CD4-positive, alpha-beta T cell treated with Interleukin-15 for 4 hours (primary cell): ENCODE measurements at regions not wholly inside any gene's neighbourhood (a gene's known extent, or its start where the extent isn't known, plus 50 kb on each side); places are given as distances from the start of the nearest gene placed in this dataset.

ENCODE experiments used
- DNase-seq: peaks from one replicate; pipeline ENCODE4 v3.0.0-alpha.2; 2020; ENCODE audit warnings: low spot score

DNA sequence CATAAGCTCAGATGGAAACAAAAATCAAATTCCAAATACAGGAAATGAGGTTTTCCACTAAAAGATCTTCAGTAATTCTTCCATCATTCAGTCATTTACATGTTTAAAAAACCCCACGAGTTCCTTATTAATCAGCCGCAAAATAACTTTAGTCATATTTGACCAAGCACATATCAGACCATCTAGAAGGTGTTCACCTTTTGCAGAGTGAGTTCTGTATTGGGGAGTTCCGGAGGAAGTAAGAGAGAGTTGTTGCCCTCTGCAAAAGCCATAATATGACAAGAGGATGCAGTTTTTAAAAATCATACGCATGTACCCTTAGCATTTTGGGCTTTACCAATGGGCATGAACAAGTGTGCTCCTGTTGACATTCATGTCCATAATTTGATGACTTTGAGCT is 61.6 kb downstream of the CCR1 start:
- peak; percentile 10 for DNase-seq

DNA sequence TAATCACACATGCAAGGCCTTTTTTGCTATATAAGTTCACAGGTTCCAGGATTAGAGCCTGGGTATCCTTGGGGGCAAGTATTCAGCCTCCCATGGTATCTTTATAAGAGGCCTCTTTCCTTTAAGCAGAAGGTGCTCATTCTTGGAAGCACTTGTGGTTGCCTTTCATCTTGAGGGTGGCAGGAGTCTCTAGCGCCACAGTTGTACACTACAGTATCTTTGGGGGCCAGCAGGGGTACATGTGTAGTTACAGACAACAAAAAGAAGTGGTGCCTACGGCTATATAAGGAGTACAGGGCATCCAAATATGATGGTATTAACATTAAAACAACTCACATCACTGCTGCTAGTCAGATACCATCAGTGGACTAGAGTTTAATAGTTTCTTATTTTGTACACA is 62.1 kb downstream of the CCR1 start:
- DNase-seq, result no peak

DNA sequence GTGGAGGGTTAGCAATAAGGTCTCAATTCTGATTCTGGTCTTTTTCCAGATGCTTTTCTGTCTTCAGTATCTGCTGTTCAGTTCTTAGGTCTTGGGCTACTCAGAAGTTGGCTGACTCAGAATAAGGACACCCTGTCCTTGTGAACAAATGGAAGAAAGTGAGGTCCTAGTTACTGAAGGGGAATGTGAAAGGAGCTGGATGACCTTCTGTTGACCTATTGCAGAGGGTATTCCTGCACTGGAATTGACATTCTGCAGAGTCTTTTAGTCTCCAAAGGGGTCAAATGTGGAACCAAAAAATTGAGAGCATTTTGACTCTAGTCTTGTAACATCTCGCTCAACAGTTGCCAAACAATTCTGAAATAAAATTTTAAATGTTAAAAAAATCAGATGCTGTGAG is 63.0 kb downstream of the CCR1 start:
- DNase-seq, result no peak

DNA sequence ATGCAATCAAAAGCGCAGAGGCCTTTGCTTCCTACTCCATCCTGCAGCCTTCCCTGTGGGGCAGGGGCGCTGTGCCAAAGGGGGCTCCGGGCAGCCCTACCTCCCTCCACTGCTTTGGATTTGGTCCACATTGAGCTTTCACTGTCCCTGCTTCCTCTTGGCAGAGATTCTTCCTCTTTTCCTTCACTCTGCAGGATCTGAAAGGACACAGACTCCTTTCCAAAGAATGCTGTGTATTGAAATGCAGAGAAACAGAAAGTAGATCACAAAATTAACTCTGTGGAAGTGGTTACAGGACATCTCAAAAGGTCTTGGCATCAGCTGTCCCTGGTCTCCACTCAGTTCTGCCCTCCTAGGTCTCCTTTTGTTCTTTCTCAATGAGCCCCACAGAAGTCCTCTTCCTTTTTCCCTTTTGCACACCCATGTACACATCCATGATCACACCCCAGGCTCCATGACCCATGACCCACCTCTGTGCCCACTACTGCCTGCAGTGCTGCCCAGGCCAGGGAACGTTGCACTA is 64.1 kb downstream of the CCR1 start:
- DNase-seq, result no peak

DNA sequence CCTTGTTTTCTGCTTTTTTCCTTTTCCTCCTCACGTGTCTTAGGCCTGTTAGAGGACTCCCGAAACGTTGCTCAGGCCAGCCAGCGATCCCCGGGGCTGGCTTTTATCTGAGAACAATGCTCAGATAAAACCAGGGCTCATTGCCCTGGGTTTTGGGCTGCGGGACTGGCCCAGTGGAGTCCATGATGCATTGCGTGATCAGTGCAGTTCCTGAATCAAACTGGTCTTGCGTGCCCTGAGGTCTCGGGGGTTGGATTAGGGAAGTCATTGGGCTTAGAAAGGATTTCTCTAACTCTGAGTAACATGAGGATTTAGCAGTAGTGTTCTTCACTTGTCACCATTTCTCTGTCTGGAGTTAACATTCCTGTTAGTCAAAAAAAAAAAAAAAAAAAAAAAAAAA is 66.3 kb downstream of the CCR1 start:
- DNase-seq, result no peak

DNA sequence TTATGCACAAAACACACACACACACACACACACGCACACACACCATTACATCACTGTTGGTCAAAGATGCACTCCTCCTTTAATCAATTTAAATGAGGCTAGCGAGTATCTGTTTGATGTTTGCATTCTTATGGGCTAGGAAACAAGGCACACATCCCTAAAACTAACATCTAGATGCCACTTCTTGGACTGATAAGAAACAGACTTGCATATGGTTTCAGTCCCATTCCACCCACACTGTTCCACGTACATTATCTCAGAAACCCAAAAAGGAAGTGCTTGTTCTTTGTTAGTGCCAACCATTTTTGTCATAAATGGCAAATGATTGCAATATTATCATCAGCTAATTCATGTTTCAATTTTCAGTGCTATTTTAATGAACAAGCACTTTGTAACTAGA is 69.5 kb downstream of the CCR1 start:
- no peak for DNase-seq

DNA sequence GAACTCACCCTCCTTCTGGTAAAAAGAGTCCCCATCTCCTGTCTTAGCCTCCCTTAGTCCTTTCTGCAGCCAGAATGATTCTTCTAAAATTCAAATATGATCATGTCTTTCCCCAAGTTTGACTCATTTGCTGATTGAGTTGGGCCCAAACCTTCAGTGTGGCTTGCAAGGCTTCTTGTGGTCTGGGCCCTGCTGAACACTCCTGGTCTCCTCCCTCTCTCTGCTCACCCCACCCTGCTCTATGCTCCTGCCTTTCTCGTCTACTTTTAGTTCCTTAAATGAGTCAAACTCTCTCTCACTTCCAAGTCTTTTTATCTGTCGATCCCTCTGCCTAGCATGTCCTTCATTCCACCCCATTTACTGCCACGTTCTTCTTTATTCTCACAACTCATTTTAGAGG is 72.6 kb downstream of the CCR1 start:
- DNase-seq, result no peak

DNA sequence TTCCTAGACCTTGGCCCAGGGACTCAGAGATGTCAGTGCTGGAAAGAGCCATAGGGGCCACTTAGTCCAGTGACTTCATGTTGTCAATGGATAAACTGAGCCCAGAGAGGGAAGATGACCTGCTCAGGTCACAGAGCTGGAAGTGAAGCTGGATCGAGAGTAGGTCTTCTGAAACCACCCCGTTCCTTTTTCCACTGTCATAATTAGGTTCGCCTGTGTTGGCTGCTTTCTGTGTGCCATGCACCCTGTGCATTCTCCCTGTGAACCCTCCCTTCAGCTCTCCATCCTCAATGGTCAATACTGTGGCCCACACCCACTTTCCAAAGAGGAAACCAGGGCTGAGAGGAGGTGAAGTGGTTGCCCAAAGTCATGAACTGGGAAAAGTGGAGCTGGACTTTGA is 74.8 kb downstream of the CCR1 start:
- no peak for DNase-seq

DNA sequence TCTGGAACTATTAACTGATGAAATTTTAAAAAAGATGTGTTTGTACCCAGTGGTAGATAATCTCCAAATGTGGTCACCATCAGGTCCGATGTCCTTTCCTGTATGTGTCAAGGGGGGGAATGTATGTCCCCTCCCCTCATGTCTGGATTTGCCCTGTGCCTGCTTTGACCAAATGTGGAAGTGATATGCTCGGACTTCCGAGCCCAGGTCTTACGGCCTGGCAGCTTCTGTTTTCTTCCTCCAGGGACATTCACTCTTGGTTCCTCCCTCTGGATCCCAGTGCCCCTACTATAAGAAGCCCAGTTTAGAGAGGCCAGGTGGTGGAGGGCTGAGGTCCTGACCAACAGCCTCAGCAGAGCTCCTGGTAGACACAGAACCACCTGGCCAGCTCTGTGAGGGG is 75.5 kb downstream of the CCR1 start:
- DNase-seq, result no peak

DNA sequence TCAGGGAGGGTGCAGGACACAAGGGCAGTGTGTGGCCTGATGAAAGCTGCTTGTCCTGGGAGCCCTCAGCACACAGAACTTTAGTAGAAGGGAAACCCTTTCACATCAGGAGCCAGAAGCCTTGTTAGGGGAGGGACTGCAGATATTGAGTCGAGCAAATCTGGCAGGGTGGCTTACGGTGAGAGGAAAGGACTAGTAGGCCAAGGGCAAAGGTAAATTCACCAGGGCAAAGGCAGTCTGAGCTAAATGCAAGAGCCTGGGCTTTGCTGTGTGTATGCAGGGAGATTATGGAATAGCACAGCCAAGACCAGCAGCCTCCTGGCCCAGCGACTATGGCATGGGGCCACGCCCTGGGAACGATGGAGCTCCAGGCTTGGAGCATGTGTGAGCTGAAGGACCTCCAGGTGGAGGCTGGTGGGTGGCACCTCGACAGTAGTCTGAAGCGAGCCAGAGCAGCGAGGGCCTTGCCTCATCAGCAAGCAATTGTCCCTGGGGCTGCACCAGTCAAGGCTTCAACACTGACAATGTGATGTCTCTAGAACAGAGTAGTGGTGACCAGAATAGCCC is 76.1 kb downstream of the CCR1 start:
- no peak for DNase-seq

DNA sequence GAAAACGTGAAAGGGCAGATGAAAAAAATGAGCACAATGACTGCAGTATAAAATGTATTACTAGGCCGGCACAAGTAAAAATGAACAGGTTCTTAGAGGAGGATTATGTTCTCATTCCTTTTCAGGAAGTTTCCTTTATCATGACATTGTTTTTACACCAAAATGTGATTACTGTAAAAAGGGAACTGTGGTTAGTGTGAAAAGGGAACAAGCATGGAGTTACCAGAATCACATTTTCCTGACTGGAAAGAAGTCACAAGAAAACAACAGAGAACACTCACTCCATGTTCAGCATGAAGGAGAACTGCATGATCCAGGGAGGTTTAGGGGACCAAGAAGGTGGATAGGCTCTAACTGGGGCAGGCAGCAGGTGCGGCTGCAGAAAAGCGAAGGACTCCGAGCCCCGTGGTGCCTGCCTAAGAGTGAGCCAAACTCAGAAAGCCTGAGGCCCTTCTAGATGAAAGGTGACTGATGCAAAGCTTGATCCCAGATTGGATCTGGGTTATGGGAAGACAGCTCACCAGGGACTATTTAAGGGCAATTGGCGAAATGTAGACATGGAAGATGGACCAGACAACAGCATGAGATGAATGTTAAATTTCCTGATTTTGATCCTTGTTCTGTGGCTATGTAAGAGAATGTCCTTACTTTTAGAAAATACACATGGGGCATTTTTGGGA is 77.3 kb downstream of the CCR1 start:
- DNase-seq, result no peak

DNA sequence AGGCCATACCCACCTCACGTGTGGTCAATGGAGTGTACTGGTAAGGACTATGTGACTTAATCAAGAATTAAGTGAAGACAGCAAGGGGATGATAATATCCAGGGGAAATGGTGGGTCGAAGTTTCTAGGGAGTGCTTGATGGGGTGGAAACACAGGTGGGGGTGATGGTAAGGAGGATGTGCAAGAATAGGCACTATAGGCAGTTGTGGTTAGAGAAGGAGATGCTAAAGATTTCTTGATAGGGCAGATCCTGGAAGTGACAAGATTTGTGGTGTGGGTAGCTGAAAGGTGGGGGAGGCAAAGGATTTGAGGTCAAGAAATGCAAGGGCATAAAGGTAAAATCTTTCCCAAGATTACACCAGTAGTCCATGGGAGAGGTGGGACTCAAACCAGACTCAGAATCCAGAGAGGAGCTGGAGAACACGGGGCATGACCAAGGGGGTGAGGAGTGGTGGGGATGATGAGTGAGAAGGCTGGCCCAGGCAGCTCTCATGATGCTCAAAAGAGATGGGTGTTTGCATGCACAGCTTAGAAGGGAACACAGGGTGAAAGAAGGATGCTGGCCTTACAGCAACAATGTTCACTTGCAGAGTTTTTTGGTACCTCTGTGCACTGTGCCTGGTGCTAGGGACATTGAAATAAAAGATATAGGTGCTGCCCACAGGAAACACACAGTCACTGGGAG is 78.4 kb downstream of the CCR1 start:
- no peak for DNase-seq

DNA sequence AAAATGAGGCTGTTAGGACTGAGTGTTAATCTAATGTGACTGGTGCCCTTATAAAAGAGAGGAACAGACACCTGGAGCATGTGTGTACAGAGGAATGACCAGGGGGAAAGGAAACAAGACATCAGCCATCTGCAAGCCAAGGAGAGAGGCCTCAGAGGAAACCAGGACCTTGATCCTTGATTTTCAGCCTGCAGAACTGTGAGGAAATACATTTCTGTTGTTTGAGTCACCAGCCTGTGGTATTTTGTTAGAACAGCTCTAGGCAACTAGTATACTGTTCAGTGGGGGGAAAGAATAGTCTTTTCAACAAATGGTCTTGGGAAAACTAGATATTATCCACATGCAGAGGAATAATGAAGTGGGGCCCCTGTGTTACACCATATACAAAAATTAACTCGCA is 80.6 kb downstream of the CCR1 start:
- DNase-seq, result no peak

DNA sequence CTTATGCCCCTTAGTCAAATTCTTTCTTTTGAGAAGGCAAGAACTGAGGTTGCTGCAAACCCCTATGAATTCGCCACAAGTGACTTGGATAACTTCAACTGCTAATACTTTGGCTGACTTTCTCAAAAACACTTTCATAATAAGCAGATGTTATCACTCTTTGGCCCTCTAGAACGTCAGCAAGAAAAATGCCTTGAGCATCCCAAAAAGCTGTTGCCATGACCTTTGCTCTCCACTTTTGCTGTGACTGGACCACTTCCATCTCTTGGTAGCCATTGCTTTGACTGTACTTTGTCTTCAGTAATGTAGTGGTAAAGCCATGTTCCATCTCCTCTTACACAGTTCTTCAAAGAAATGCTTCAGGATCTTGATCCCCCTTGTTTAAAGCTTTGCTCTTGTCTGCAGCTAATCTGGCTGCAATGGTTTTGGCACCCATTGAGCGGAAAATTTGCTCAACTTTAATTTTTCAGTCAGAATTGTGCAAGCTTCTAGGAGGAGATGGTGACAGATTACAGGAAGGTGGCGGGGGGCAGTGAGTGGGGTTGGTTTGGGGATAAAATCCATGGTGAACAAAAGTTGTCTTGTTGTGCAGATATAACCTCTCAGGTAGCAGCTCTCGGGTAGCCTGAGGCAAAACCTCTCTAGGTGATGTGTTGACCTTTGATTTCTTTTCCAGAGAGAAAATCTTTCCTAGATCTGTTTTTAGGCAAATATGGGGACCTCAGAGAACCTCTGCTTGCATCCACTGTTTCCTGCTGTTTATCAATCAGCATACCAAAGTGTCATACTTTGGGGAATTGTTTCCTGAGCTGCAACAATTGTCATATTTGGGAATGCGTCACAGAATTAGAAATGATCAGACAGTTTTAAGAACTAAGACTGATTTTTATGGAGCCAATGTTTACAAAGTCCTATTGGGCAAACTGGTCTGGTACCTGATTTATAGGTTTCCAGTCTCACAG is 83.6 kb downstream of the CCR1 start:
- no peak for DNase-seq

DNA sequence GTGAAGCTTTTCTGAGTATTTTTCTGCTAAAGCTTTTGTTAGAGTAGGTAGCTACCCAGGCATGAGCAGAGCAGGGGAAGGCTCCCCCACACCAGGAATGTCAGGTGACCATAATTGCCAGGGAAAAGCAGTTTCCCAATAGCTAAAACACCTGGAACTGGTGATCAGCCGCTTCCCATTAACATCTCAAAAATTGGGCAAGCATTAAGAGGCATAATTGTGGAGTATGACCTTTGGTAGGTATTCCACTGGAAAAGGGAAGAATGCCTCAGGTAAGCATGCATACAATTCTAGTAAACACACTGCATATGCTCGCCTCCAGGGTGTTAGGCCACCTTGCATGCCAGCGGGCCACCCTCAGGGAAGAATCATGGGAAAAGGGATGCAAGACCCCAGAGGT is 84.5 kb downstream of the CCR1 start:
- no peak for DNase-seq

DNA sequence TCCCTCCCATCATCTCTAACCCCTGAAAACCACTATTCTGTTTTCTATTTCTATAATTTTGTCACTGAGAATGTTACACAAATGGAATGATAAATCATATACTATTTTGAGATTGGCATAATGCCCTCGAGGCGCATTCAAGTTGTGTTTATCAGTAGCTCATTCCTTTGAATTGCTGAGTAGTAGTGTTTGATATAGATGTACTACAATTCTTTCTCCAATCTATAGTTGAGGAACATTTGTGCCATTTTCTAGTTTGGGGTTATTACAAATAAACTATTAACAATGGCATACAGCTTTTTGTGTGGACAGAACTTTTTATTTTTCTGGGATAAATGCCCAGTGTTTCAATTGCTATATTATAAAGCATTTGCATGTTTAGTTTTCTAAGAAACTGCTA is 86.0 kb downstream of the CCR1 start:
- no peak for DNase-seq

DNA sequence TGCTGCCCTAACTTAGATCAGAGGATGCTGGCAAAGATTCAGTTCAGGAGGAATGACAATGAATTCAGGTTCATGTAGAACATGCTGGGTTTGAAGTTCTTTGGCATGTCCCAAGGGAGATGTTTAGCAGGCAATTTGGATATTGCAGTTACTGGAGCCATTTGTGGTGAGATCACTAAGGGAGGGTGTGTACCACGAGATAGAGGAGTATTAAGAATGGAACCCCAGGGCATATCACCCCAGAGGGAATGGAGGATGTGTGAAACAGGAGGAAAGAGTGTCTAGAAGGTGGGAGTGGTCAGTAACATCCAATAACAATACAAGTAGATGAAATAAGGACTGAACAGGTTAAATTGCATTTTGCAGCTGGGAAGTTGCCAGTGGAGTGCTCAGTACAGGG is 87.1 kb downstream of the CCR1 start:
- DNase-seq, result no peak

DNA sequence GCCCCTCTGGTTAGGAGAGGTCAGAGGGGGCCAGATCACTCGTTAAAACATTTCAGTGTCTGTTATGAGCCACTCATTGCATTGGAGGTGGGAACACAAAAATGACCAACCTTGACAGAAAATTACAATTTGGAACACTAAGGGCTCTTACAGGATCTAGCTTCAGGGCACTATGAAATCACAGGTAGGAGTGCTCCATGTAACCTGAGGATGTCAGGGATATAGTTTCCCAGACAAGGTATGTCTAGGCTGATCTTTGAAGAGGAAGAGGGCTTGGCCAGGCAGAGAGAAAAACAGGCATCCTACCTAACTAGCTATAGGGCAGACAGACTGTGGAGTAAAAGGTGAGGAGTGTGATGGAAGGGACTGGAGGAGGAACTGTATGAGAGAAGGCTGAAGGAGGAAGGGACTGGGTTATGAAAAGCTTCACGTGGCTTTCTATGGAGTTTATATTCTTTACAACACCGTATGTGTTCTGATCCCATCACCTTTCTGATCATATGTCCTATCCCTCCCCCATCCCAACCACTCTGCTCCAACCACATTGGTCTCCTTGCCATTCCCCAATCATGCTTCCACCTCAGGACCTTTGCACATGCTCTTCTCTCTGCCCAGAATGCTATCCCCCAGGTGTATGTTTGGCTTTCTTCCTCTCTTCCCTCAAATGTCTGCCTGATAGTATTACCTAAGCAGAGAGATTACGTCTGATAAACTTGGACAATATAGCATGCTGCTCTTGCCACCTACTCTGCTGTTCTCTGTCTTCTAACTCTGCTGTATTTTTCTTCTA is 88.2 kb downstream of the CCR1 start:
- DNase-seq, result no peak

DNA sequence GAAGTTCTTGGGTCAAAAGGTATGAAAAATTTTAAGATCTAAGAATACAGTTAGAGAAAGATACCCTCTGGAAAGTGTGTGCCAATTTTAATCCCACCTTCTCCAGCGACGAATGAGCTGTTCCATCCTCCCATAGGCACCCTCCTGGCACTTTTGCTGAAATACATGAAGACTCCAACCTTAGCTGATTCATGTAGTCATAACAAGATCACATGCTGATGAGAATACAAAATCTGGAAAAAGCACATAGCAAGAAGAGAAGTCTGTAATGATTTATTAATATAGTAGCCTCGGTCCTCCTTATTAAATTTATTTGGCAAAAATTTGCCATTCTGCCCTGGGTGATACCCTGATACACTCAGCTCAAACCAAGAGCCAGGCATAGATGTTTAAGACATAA is 88.9 kb downstream of the CCR1 start:
- no peak for DNase-seq

DNA sequence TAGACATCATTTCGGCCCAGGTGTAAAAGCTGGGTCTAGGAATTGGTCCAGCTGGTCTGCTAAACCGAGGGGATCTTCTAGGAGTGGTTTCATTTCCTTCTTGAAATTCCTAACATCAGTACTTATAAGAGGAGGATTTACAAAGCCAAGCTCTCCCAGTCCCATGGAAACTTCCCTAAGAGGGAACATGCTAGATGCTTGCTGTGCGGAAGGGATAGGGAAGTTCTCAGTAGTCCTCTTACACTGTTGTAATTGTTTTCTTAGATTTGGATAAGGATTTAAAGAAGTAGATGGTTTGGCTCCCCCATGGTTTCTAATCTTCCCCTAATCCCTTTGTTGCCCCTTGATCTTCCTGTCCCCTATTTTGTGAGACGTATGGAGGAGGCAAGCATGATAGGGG is 89.7 kb upstream of the XCR1 start:
- no peak for DNase-seq

DNA sequence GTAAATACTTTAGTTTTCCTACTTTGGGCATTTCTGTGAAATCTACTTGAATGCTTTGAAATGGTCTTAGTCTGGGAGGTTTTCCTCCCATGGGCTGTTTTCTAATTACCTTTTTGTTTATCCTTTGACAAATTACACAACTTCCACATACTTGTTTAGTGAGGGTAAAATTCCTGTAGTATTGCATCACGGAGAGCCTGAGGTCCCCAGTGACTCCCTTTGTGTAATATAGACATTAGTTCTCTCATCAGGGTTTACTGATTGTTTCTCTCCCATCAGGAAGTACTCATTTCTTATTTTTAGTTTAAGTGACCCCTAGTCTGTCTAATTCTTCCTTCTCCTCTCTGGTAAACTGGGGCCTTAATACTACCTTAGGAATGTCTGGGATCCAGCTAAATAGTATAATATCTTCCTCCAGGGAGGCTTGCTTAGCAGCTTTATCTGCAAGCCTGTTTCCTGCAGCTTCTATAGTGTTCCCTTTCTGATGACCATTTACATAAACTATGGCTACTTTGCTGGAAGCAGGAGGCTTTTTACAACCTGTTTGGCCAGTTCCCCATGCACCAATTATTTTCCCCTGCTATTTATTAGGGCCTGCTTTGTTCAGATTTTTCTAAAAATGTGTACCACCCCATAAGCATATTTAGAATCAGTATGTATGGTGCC is 87.2 kb upstream of the XCR1 start:
- DNase-seq, result no peak
